ENCODE measurements at regions not wholly inside any gene's neighbourhood (a gene's known extent, or its start where the extent isn't known, plus 50 kb on each side); places are given as distances from the start of the nearest gene placed in this dataset.

DNA sequence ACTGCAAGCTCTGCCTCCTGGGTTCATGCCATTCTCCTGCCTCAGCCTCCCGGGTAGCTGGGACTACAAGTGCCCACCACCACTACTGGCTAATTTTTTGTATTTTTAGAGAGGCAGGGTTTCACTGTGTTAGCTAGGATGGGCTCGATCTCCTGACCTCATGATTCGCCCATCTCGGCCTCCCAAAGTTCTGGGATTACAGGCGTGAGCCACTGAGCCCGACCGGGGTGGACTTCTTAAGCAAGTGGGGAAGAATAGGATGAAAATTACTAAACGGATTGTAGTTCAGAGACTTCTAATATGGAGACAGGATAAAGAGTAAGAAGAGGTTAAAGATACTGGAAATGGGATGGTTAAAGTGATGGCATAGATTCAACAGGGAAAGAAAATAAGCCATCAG, 132.3 kb upstream of the IRX2 start:
- TF ChIP-seq, protein P1, sequence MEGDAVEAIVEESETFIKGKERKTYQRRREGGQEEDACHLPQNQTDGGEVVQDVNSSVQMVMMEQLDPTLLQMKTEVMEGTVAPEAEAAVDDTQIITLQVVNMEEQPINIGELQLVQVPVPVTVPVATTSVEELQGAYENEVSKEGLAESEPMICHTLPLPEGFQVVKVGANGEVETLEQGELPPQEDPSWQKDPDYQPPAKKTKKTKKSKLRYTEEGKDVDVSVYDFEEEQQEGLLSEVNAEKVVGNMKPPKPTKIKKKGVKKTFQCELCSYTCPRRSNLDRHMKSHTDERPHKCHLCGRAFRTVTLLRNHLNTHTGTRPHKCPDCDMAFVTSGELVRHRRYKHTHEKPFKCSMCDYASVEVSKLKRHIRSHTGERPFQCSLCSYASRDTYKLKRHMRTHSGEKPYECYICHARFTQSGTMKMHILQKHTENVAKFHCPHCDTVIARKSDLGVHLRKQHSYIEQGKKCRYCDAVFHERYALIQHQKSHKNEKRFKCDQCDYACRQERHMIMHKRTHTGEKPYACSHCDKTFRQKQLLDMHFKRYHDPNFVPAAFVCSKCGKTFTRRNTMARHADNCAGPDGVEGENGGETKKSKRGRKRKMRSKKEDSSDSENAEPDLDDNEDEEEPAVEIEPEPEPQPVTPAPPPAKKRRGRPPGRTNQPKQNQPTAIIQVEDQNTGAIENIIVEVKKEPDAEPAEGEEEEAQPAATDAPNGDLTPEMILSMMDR (IDR thresholded peaks at IDR 0.05) = no peak
- TF ChIP-seq POLR2A (IDR thresholded peaks at IDR 0.05) (no peak), EP300 (IDR thresholded peaks at IDR 0.05) (no peak)

Measured in tibial nerve (tissue), 4 donors.